ENCODE measurements at regions not wholly inside any gene's neighbourhood (a gene's known extent, or its start where the extent isn't known, plus 50 kb on each side); places are given as distances from the start of the nearest gene placed in this dataset.

GRCh38 chr15:97350813-97351212 is 609.7 kb upstream of the ARRDC4 start:
- Mint-ChIP-seq H3K4me3 (no peak overlapping the region), H3K9me3 (peaks cover 4% of the 10 kb centered on the region), H3K36me3 (no peaks in the 10 kb centered on the region), H3K27ac (no peak overlapping the region), H3K4me1 (no peaks in the 10 kb centered on the region), H3K27me3 (no peaks in the 10 kb centered on the region)

GRCh38 chr15:97383516-97383915 is 577.0 kb upstream of the ARRDC4 start:
- Mint-ChIP-seq H3K4me3 (no peak overlapping the region), H3K36me3 (no peaks in the 10 kb centered on the region), H3K4me1 (no peaks in the 10 kb centered on the region), H3K27me3 (peaks cover 1% of the 10 kb centered on the region), H3K9me3 (peaks cover 10% of the 10 kb centered on the region), H3K27ac (no peak overlapping the region)

GRCh38 chr15:97386940-97387339 is 573.6 kb upstream of the ARRDC4 start:
- Mint-ChIP-seq H3K27ac (no peak overlapping the region), H3K36me3 (no peaks in the 10 kb centered on the region), H3K9me3 (no peaks in the 10 kb centered on the region), H3K27me3 (peaks cover 1% of the 10 kb centered on the region), H3K4me3 (no peak overlapping the region), H3K4me1 (no peaks in the 10 kb centered on the region)

- Mint-ChIP-seq H3K27ac (no peak overlapping the region), H3K9me3 (peaks cover 11% of the 10 kb centered on the region), H3K27me3 (peaks cover 4% of the 10 kb centered on the region), H3K4me3 (no peak overlapping the region), H3K36me3 (no peaks in the 10 kb centered on the region), H3K4me1 (no peaks in the 10 kb centered on the region)
Observed at GRCh38 chr15:97401195-97401594, 559.3 kb upstream of the ARRDC4 start.

GRCh38 chr15:97401970-97402369 is 558.5 kb upstream of the ARRDC4 start:
- Mint-ChIP-seq H3K27me3 (peaks cover 4% of the 10 kb centered on the region), H3K27ac (no peak overlapping the region), H3K9me3 (peaks cover 11% of the 10 kb centered on the region), H3K4me1 (no peaks in the 10 kb centered on the region), H3K4me3 (no peak overlapping the region), H3K36me3 (no peaks in the 10 kb centered on the region)

- Mint-ChIP-seq H3K4me1 (no peaks in the 10 kb centered on the region), H3K27ac (no peak overlapping the region), H3K4me3 (no peak overlapping the region), H3K9me3 (peaks cover 5% of the 10 kb centered on the region), H3K36me3 (no peaks in the 10 kb centered on the region), H3K27me3 (peaks cover 4% of the 10 kb centered on the region)
Observed at GRCh38 chr15:97406841-97407240, 553.7 kb upstream of the ARRDC4 start.

- Mint-ChIP-seq H3K9me3 (peaks cover 2% of the 10 kb centered on the region), H3K4me1 (no peaks in the 10 kb centered on the region), H3K27me3 (peaks cover 2% of the 10 kb centered on the region), H3K27ac (no peak overlapping the region), H3K36me3 (no peaks in the 10 kb centered on the region), H3K4me3 (no peak overlapping the region)
Observed at GRCh38 chr15:97410897-97411575, 549.5 kb upstream of the ARRDC4 start.

GRCh38 chr15:97420130-97420529 is 540.4 kb upstream of the ARRDC4 start:
- H3K27ac Mint-ChIP-seq: peak overlapping the region; percentile 30
- peaks cover 4% of the 10 kb centered on the region for H3K27me3 Mint-ChIP-seq
- no peaks in the 10 kb centered on the region for H3K9me3 Mint-ChIP-seq
- no peaks in the 10 kb centered on the region for H3K36me3 Mint-ChIP-seq
- H3K4me3 Mint-ChIP-seq: no peak overlapping the region
- no peaks in the 10 kb centered on the region for H3K4me1 Mint-ChIP-seq

GRCh38 chr15:97425596-97425995 is 534.9 kb upstream of the ARRDC4 start:
- H3K9me3 Mint-ChIP-seq: peaks cover under 1% of the 10 kb centered on the region
- no peaks in the 10 kb centered on the region for H3K36me3 Mint-ChIP-seq
- peaks cover 2% of the 10 kb centered on the region for H3K27me3 Mint-ChIP-seq

GRCh38 chr15:97443101-97443500 is 517.4 kb upstream of the ARRDC4 start:
- Mint-ChIP-seq H3K36me3 (no peaks in the 10 kb centered on the region), H3K27me3 (no peaks in the 10 kb centered on the region), H3K4me3 (no peak overlapping the region), H3K9me3 (peaks cover 10% of the 10 kb centered on the region), H3K27ac (no peak overlapping the region), H3K4me1 (no peaks in the 10 kb centered on the region)

More at GRCh38 chr15:97425596-97425995, 534.9 kb upstream of the ARRDC4 start:
- H3K27ac Mint-ChIP-seq: no peak overlapping the region
- H3K4me3 Mint-ChIP-seq: no peak overlapping the region
- no peaks in the 10 kb centered on the region for H3K4me1 Mint-ChIP-seq

GRCh38 chr15:97446138-97446537 is 514.4 kb upstream of the ARRDC4 start:
- peaks cover 10% of the 10 kb centered on the region for H3K9me3 Mint-ChIP-seq
- no peak overlapping the region for H3K27ac Mint-ChIP-seq
- no peaks in the 10 kb centered on the region for H3K4me1 Mint-ChIP-seq
- H3K4me3 Mint-ChIP-seq: no peak overlapping the region
- H3K27me3 Mint-ChIP-seq: no peaks in the 10 kb centered on the region
- no peaks in the 10 kb centered on the region for H3K36me3 Mint-ChIP-seq

- Mint-ChIP-seq H3K36me3 (no peaks in the 10 kb centered on the region), H3K27me3 (no peaks in the 10 kb centered on the region), H3K27ac (no peak overlapping the region), H3K4me1 (no peaks in the 10 kb centered on the region), H3K4me3 (no peak overlapping the region), H3K9me3 (no peaks in the 10 kb centered on the region)
Observed at GRCh38 chr15:97456521-97457202, 503.8 kb upstream of the ARRDC4 start.

GRCh38 chr15:97457203-97457847 is 503.2 kb upstream of the ARRDC4 start:
- no peaks in the 10 kb centered on the region for H3K27me3 Mint-ChIP-seq

GRCh38 chr15:97459771-97460170 is 500.7 kb upstream of the ARRDC4 start:
- no peak overlapping the region for H3K27ac Mint-ChIP-seq
- H3K27me3 Mint-ChIP-seq: no peaks in the 10 kb centered on the region
- no peaks in the 10 kb centered on the region for H3K4me1 Mint-ChIP-seq
- no peaks in the 10 kb centered on the region for H3K9me3 Mint-ChIP-seq
- no peak overlapping the region for H3K4me3 Mint-ChIP-seq
- H3K36me3 Mint-ChIP-seq: no peaks in the 10 kb centered on the region

More at GRCh38 chr15:97457203-97457847, 503.2 kb upstream of the ARRDC4 start:
- Mint-ChIP-seq H3K4me3 (no peak overlapping the region), H3K27ac (no peak overlapping the region), H3K4me1 (no peaks in the 10 kb centered on the region), H3K36me3 (no peaks in the 10 kb centered on the region), H3K9me3 (no peaks in the 10 kb centered on the region)

- Mint-ChIP-seq H3K36me3 (no peaks in the 10 kb centered on the region), H3K27ac (no peak overlapping the region), H3K4me1 (no peaks in the 10 kb centered on the region), H3K27me3 (peaks cover 2% of the 10 kb centered on the region), H3K9me3 (peaks cover 5% of the 10 kb centered on the region), H3K4me3 (no peak overlapping the region)
Observed at GRCh38 chr15:97461226-97461625, 499.3 kb upstream of the ARRDC4 start.

- Mint-ChIP-seq H3K4me3 (no peak overlapping the region), H3K9me3 (peaks cover 5% of the 10 kb centered on the region), H3K27me3 (peaks cover 2% of the 10 kb centered on the region), H3K4me1 (no peaks in the 10 kb centered on the region), H3K27ac (no peak overlapping the region), H3K36me3 (no peaks in the 10 kb centered on the region)
Observed at GRCh38 chr15:97463696-97464095, 496.8 kb upstream of the ARRDC4 start.

Data from activated naive CD4-positive, alpha-beta T cell treated with anti-CD3 and anti-CD28 coated beads, Interleukin-2, amount 50 U/mL, for 24 hours (primary cell).